ENCODE measurements at regions not wholly inside any gene's neighbourhood (a gene's known extent, or its start where the extent isn't known, plus 50 kb on each side); places are given as distances from the start of the nearest gene placed in this dataset.

DNA sequence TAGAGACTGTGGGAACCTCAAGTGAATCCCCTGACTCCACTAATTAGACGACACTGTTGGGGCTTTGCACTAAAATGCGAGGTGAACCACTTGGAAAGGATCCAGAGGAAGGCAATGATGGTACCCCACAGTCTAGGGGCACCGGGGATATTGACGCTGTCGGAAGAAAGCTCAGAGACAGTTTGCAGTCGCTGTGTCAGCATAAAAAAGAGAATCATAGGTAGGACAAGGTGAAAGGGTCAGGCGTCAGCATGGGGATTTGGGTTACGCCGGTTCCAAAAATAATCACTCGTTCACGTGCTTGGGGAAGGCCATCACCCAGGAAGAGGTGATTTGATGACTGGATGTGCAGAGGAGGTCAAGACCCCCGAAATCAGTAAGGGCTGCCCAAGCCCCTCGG is 598.0 kb upstream of the NOX3 start:
- TF ChIP-seq, protein P1, sequence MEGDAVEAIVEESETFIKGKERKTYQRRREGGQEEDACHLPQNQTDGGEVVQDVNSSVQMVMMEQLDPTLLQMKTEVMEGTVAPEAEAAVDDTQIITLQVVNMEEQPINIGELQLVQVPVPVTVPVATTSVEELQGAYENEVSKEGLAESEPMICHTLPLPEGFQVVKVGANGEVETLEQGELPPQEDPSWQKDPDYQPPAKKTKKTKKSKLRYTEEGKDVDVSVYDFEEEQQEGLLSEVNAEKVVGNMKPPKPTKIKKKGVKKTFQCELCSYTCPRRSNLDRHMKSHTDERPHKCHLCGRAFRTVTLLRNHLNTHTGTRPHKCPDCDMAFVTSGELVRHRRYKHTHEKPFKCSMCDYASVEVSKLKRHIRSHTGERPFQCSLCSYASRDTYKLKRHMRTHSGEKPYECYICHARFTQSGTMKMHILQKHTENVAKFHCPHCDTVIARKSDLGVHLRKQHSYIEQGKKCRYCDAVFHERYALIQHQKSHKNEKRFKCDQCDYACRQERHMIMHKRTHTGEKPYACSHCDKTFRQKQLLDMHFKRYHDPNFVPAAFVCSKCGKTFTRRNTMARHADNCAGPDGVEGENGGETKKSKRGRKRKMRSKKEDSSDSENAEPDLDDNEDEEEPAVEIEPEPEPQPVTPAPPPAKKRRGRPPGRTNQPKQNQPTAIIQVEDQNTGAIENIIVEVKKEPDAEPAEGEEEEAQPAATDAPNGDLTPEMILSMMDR (conservative IDR thresholded peaks at IDR 0.05; ENCODE audit: low read depth), result no peak
- H3K27ac ChIP-seq, result no peak overlapping the region
- ChIA-PET POLR2A (ENCODE audit: low non-redundant PET) (no interaction called here), CTCF (no interaction called here)
- no peak for DNase-seq (ENCODE audit: low spot score)

DNA sequence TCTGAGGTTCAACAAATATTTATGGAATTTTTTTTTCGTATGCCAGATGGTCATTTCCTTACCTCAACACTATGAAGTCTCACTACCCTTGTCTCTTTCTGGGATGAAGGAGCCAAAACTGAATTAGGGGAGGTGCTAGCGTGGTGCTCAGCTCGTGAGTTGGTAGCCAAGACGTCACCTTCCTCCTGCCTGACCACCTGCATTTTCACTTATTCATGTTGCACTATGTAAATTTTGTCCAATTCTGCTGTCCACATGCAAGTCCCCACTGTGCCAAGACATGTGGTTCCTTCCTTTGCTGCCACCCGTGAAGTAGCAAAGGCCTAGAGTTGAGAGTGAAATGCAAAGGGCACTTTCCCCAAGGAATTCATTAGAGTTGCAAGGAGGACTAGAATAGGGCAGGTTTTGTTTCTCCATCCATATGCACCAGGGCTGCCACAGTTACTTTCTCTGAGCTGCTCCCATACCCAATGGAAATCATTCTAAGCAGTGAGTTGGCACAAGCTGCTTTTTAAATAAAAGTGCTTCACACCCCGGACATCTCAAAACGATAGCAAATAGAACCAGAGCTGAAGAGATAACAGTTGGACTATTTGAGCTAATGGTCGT is 591.3 kb upstream of the NOX3 start:
- ChIA-PET CTCF (interaction anchor here (0.7 kb wide), 1 partner anchor 427 kb away, joined by 3 read pairs; no protein-coding TSS in a partner anchor), POLR2A (ENCODE audit: low non-redundant PET) (no interaction called here)
- DNase-seq (ENCODE audit: low spot score), result no peak
- TF ChIP-seq, protein P1 (conservative IDR thresholded peaks at IDR 0.05; ENCODE audit: low read depth), result no peak
- no peak overlapping the region for H3K27ac ChIP-seq

DNA sequence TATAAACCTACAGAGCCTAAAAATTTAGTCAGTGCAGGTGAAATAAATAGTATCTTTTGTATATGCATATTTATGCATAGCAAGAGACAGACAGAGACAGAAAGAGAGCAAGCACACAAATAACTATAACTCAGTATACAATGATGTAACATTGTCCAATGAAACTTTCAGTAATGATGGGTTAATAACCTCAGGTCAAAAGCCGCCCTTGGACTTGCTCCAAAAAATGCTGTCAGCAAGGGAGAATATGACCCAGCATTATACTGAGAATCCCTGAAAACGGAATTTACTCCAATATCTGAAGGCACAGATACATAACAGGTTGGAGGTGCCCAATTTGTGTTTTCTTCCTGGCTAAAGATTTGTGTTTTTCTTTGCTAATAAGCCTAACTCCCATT is 590.6 kb upstream of the NOX3 start:
- CTCF ChIA-PET, result no interaction called here
- DNase-seq (ENCODE audit: low spot score), result no peak
- TF ChIP-seq, protein P1 (conservative IDR thresholded peaks at IDR 0.05; ENCODE audit: low read depth), result no peak
- POLR2A ChIA-PET (ENCODE audit: low non-redundant PET), result no interaction called here
- no peak overlapping the region for H3K27ac ChIP-seq

DNA sequence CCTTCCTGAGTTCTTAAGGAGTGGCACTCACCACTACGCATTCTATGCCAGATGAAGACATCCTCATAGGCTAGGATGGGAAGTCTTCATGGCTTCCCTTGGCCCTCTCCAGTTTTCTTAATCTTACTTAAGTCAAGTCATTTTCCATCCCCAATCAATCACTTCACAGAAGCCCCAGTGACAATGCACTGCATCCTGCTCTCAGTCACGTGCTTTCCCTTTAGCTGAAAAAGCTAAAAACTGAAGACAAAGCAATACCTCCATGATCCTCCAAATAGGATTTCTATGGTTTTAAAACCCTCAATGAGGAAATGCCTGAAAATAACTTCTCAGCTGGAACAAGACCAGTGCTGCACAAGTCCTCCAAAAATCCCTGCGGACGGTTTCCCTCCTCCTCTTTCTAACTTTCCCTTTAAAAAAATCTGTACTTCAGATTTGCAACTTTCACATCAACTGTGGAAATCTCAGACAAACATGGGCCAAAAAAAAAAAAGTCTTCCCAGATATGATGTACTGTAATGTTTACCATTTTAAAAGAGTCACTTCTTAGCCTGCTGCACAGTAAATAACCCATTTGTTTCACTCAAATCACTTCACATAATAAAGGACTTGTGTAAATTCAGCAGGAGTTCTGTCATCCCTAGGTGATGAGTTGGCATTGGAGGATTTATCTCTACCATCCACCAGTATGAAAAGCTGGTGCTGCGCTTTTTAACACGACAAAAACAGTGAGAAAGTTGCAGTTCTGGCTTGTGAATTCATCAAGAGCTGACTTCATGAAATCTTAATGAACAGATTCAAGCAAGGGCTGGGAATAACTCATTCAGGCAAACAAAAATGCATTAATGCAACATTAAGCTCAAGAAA is 590.0 kb upstream of the NOX3 start:
- no peak for DNase-seq (ENCODE audit: low spot score)
- ChIA-PET CTCF (no interaction called here), POLR2A (ENCODE audit: low non-redundant PET) (no interaction called here)
- TF ChIP-seq, protein P1 (conservative IDR thresholded peaks at IDR 0.05; ENCODE audit: low read depth), result no peak
- no peak overlapping the region for H3K27ac ChIP-seq

DNA sequence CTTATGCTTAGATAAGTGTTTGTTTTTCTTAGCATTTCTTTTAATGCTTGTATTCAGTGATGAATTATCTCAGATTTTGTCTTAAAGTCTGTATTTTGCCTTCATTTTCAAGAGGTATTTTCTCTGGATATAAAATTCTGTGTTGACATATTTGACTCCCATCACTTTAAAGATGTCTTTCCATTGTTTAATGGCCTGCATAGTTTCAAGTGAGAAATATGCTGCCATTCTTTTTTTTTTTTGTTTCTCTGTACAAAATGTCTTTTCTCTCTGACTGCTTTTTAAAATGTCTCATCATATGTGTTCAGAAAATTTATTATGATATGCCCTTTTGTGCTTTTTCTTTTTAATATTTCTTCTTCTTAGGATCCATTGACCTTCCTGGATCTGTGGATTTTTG is 578.0 kb upstream of the NOX3 start:
- ChIA-PET CTCF (no interaction called here), POLR2A (ENCODE audit: low non-redundant PET) (no interaction called here)
- TF ChIP-seq, protein P1 (conservative IDR thresholded peaks at IDR 0.05; ENCODE audit: low read depth), result no peak
- DNase-seq (ENCODE audit: low spot score), result no peak
- no peak overlapping the region for H3K27ac ChIP-seq

DNA sequence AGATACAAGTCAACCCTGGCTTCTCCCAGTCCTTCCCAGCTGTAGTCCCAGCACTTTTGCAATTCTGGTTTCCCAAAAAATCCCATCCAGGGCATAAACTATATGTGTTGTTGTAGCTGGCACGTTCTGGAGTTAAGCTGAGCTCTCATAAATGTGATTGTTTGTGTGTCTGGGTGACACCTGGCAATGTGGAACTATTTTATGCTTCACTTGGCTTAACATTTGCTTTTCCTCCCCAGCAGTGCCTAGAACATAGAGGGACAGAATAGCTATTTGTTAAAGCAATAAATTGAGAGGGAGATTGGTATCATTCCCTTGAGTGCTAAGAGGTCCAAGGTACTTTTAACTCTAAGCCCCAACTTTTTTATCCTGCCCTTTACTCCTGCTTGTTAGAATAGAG is 575.9 kb upstream of the NOX3 start:
- no peak for DNase-seq (ENCODE audit: low spot score)
- POLR2A ChIA-PET (ENCODE audit: low non-redundant PET), result no interaction called here
- H3K27ac ChIP-seq, result no peak overlapping the region
- CTCF ChIA-PET, result no interaction called here
- TF ChIP-seq, protein P1 (conservative IDR thresholded peaks at IDR 0.05; ENCODE audit: low read depth), result no peak

All from RWPE1 (cell line).